ENCODE measurements at regions not wholly inside any gene's neighbourhood (a gene's known extent, or its start where the extent isn't known, plus 50 kb on each side); places are given as distances from the start of the nearest gene placed in this dataset.

GRCh38 chr9:3676766-3677165, 151.0 kb upstream of the RFX3 start:
- TF ChIP-seq CTCF (IDR thresholded peaks at IDR 0.05 in 4 of 5, conservative IDR thresholded peaks at IDR 0.05 in 1 of 5) (no peak), POLR2A (IDR thresholded peaks at IDR 0.05) (no peak)

Data from gastrocnemius medialis (tissue), 4 donors.